CD4-positive, alpha-beta T cell (primary cell): ENCODE measurements at regions not wholly inside any gene's neighbourhood (a gene's known extent, or its start where the extent isn't known, plus 50 kb on each side); places are given as distances from the start of the nearest gene placed in this dataset.

ENCODE experiments used
- ATAC-seq: fragments of 200-7000 bp; cut with Tn5 transposase; one replicate; pipeline ENCODE4 v1.10.0; 2022; ENCODE audit warnings: mild to moderate bottlenecking; ENCODE audit not compliant: poor library complexity
- CTCF ChIA-PET: fragments of 350-600 bp; sonication (Branson Sonifier 250); formaldehyde crosslinking; loops from one replicate; lab custom pipeline; 2021; ENCODE audit warnings: antibody characterized with exemption, inconsistent platforms; lab: Charles Lee
- POLR2A ChIA-PET: fragments of 350-600 bp; sonication (Branson Sonifier 250); formaldehyde crosslinking; loops from one replicate; lab custom pipeline; 2021; ENCODE audit warnings: antibody characterized with exemption, inconsistent platforms; lab: Charles Lee
- DNase-seq, 14 experiments: peaks; one replicate each; pipeline ENCODE4 v3.0.0-alpha.2; 2013 to 2020; ENCODE audit warnings: mixed read lengths in 2 of 14
- H3K27ac ChIP-seq, 2 donors: one replicate each; pipeline versions ENCODE4 v1.5.1 to v1.7.0; 2013; ENCODE audit warnings: low read length in 2 of 2, low read depth in 1 of 2, mild to moderate bottlenecking in 1 of 2
- H3K27me3 ChIP-seq, 2 experiments: 1 replicate in 1 of 2; 2 replicates in 1 of 2; pipeline versions ENCODE4 v1.6.1 to v1.7.0; 2013; ENCODE audit warnings: low read length in 2 of 2, control low read depth in 1 of 2, mild to moderate bottlenecking in 1 of 2, moderate library complexity in 1 of 2; ENCODE audit not compliant: insufficient read depth in 2 of 2, control insufficient read depth in 1 of 2
- H3K36me3 ChIP-seq: one replicate; pipeline ENCODE4 v1.6.1; 2013; ENCODE audit warnings: low read length, control low read depth; ENCODE audit not compliant: insufficient read depth
- H3K4me1 ChIP-seq: one replicate; pipeline ENCODE4 v1.6.1; 2013; ENCODE audit warnings: low read length, control low read depth; ENCODE audit not compliant: insufficient read depth
- H3K4me3 ChIP-seq: one replicate; pipeline ENCODE4 v1.5.1; 2013; ENCODE audit warnings: mild to moderate bottlenecking, low read length, moderate library complexity
- H3K9me3 ChIP-seq, 2 experiments: 1 replicate in 1 of 2; 2 replicates in 1 of 2; pipeline versions ENCODE4 v1.6.1 to v1.7.0; 2013; ENCODE audit warnings: low read length in 2 of 2, mild to moderate bottlenecking in 2 of 2, control low read depth in 1 of 2, moderate library complexity in 1 of 2; ENCODE audit not compliant: control insufficient read depth in 1 of 2, insufficient read depth in 1 of 2
- H3K27ac Mint-ChIP-seq: one replicate; pipeline ENCODE4 v1.8.0; 2020; ENCODE audit warnings: mixed read lengths
- H3K27me3 Mint-ChIP-seq: one replicate; pipeline ENCODE4 v1.8.0; 2021; ENCODE audit warnings: mixed read lengths
- H3K36me3 Mint-ChIP-seq: one replicate; pipeline ENCODE4 v1.8.0; 2021; ENCODE audit warnings: low read depth, mixed read lengths
- H3K4me1 Mint-ChIP-seq: one replicate; pipeline ENCODE4 v1.8.0; 2021; ENCODE audit warnings: low read depth, mixed read lengths
- H3K4me3 Mint-ChIP-seq: one replicate; pipeline ENCODE4 v1.8.0; 2020; ENCODE audit warnings: mild to moderate bottlenecking, mixed read lengths
- H3K9me3 Mint-ChIP-seq: one replicate; pipeline ENCODE4 v1.8.0; 2020; ENCODE audit warnings: mixed read lengths
- intact Hi-C, 2 experiments: fragments of 100-400 bp; cut with DNase I in 1 of 2; cut with micrococcal nuclease in 1 of 2; formaldehyde crosslinking; loops; one replicate each; pipeline versions ENCODE4 v1.15.1 to v1.9.0; 2023 to 2025; cut with DNase I, micrococcal nuclease
- TF ChIP-seq, protein P1 (sequence below): fragments of 200-600 bp; IDR thresholded peaks from one replicate; pipeline ENCODE4 v1.8.0; 2022; ENCODE audit warnings: antibody characterized with exemption, mild to moderate bottlenecking

DNA sequence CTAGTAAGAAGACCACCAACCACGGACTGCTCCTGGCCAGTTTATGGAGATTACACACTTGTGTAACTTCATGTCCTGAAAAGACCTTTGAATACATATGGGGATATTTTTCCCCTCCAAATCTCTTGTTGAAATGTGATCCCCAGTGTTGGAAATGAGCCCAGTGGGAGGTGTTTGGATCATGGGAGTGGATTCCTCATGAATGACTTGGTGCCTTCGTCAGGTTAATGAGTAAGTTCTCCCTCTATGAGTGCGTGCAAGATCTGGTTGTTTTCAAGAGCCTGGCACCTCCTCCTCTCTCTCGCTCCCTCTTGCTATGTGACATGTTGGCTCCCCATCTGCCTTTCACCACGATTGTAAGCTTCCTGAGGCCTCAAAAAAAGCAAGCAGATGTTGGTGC is 769.0 kb upstream of the SLITRK1 start:
- H3K4me3 Mint-ChIP-seq = no peak overlapping the region

DNA sequence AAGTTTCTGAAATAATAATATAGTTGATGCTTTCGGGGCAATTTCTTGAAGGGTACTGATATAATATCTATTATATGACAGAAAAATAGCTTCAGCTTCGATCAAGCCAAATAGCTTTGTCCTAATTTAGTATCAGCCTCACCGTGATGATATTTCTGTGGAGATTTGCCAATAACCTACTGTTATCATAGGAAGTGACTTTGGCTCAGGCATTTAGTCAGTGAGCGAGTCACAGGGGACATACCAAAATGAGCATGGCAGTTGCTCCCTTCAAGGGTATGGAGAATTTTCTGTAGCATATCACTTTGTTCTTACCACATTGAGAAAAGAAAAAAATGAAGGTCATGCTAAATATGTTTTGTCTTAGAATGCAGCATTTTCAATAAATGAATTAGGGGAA is 767.6 kb upstream of the SLITRK1 start:
- no peaks in the 10 kb centered on the region for H3K36me3 Mint-ChIP-seq

More for the DNA sequence above, 769.0 kb upstream of the SLITRK1 start:
- ChIA-PET POLR2A (no interaction called here), CTCF (no interaction called here)
- no peak overlapping the region for H3K27ac ChIP-seq
- Mint-ChIP-seq H3K27me3 (no peaks in the 10 kb centered on the region), H3K36me3 (no peaks in the 10 kb centered on the region), H3K27ac (no peak overlapping the region), H3K9me3 (peaks cover 2% of the 10 kb centered on the region), H3K4me1 (no peaks in the 10 kb centered on the region)
- no peak overlapping the region for H3K4me3 ChIP-seq
- no peaks in the 10 kb centered on the region for H3K4me1 ChIP-seq
- intact Hi-C loops = no loop called here
- no peaks in the 10 kb centered on the region for H3K9me3 ChIP-seq
- TF ChIP-seq, protein P1, sequence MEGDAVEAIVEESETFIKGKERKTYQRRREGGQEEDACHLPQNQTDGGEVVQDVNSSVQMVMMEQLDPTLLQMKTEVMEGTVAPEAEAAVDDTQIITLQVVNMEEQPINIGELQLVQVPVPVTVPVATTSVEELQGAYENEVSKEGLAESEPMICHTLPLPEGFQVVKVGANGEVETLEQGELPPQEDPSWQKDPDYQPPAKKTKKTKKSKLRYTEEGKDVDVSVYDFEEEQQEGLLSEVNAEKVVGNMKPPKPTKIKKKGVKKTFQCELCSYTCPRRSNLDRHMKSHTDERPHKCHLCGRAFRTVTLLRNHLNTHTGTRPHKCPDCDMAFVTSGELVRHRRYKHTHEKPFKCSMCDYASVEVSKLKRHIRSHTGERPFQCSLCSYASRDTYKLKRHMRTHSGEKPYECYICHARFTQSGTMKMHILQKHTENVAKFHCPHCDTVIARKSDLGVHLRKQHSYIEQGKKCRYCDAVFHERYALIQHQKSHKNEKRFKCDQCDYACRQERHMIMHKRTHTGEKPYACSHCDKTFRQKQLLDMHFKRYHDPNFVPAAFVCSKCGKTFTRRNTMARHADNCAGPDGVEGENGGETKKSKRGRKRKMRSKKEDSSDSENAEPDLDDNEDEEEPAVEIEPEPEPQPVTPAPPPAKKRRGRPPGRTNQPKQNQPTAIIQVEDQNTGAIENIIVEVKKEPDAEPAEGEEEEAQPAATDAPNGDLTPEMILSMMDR = no peak
- H3K36me3 ChIP-seq = no peaks in the 10 kb centered on the region
- ATAC-seq (no peak), DNase-seq (no peak)
- H3K27me3 ChIP-seq = no peaks in the 10 kb centered on the region

GRCh38 chr13:84648069-84648640 is 765.9 kb upstream of the SLITRK1 start:
- TF ChIP-seq, protein P1 = no peak
- Histone ChIP-seq H3K27ac (no peak overlapping the region), H3K4me1 (no peaks in the 10 kb centered on the region), H3K27me3 (no peaks in the 10 kb centered on the region), H3K36me3 (no peaks in the 10 kb centered on the region), H3K9me3 (no peaks in the 10 kb centered on the region), H3K4me3 (no peak overlapping the region)
- Mint-ChIP-seq H3K9me3 (no peaks in the 10 kb centered on the region), H3K27ac (no peak overlapping the region), H3K36me3 (no peaks in the 10 kb centered on the region), H3K4me3 (no peak overlapping the region), H3K4me1 (no peaks in the 10 kb centered on the region), H3K27me3 (no peaks in the 10 kb centered on the region)
- CTCF ChIA-PET = no interaction called here
- ATAC-seq (no peak), DNase-seq (no peak)
- POLR2A ChIA-PET = no interaction called here
- intact Hi-C loops = no loop called here

More for the DNA sequence above, 767.6 kb upstream of the SLITRK1 start:
- Histone ChIP-seq H3K27me3 (no peaks in the 10 kb centered on the region), H3K9me3 (no peaks in the 10 kb centered on the region), H3K4me3 (no peak overlapping the region), H3K27ac (no peak overlapping the region), H3K36me3 (no peaks in the 10 kb centered on the region), H3K4me1 (no peaks in the 10 kb centered on the region)
- H3K4me3 Mint-ChIP-seq = no peak overlapping the region
- H3K27ac Mint-ChIP-seq = no peak overlapping the region
- intact Hi-C loops = no loop called here
- no peak for DNase-seq
- H3K4me1 Mint-ChIP-seq = no peaks in the 10 kb centered on the region
- TF ChIP-seq, protein P1 = no peak
- H3K27me3 Mint-ChIP-seq = no peaks in the 10 kb centered on the region
- H3K9me3 Mint-ChIP-seq = peaks cover 2% of the 10 kb centered on the region
- ChIA-PET POLR2A (no interaction called here), CTCF (no interaction called here)
- no peak for ATAC-seq
